HG02571 (cell line): ENCODE measurements at regions not wholly inside any gene's neighbourhood (a gene's known extent, or its start where the extent isn't known, plus 50 kb on each side); places are given as distances from the start of the nearest gene placed in this dataset.
"Not testable (repeated sequence)": the region's sequence is repeated elsewhere in the genome, so short reads cannot be mapped to it uniquely, and the experiment has no call there.

Source experiments
- ATAC-seq: cut with Tn5 transposase; IDR thresholded peaks from one replicate; pipeline ENCODE4 v1.9.1; 2021; ENCODE audit warnings: mild to moderate bottlenecking, moderate library complexity; ENCODE audit not compliant: unreplicated experiment

- ATAC-seq, result no peak
Measured at GRCh38 chr5:136749016-136749415, 383.7 kb upstream of the TRPC7 start.

GRCh38 chr5:136743052-136743451 is 377.7 kb upstream of the TRPC7 start:
- ATAC-seq, result no peak

- no peak for ATAC-seq
Measured at GRCh38 chr5:136740228-136740627, 374.9 kb upstream of the TRPC7 start.

GRCh38 chr5:136739271-136739670 is 373.9 kb upstream of the TRPC7 start:
- not testable (repeated sequence) for ATAC-seq

GRCh38 chr5:136738829-136739228 is 373.5 kb upstream of the TRPC7 start:
- ATAC-seq, result no peak

- no peak for ATAC-seq
Measured at GRCh38 chr5:136736021-136736420, 370.7 kb upstream of the TRPC7 start.

GRCh38 chr5:136735611-136736010 is 370.3 kb upstream of the TRPC7 start:
- not testable (repeated sequence) for ATAC-seq

- ATAC-seq, result no peak
Measured at GRCh38 chr5:136734628-136735027, 369.3 kb upstream of the TRPC7 start.

- ATAC-seq, result no peak
Measured at GRCh38 chr5:136732751-136733150, 367.4 kb upstream of the TRPC7 start.

GRCh38 chr5:136731241-136731900 is 366.0 kb upstream of the TRPC7 start:
- ATAC-seq, result no peak

GRCh38 chr5:136730426-136730825 is 365.1 kb upstream of the TRPC7 start:
- no peak for ATAC-seq

GRCh38 chr5:136729901-136730355 is 364.6 kb upstream of the TRPC7 start:
- no peak for ATAC-seq

GRCh38 chr5:136726506-136726905 is 361.2 kb upstream of the TRPC7 start:
- no peak for ATAC-seq

GRCh38 chr5:136724161-136724560 is 358.8 kb upstream of the TRPC7 start:
- no peak for ATAC-seq

- no peak for ATAC-seq
Measured at GRCh38 chr5:136722581-136722980, 357.2 kb upstream of the TRPC7 start.

GRCh38 chr5:136722086-136722485 is 356.7 kb upstream of the TRPC7 start:
- ATAC-seq, result no peak

- no peak for ATAC-seq
Measured at GRCh38 chr5:136720674-136721073, 355.3 kb upstream of the TRPC7 start.

- no peak for ATAC-seq
Measured at GRCh38 chr5:136717917-136718316, 352.6 kb upstream of the TRPC7 start.

- ATAC-seq, result no peak
Measured at GRCh38 chr5:136714286-136714685, 348.9 kb upstream of the TRPC7 start.

GRCh38 chr5:136712628-136713027 is 347.3 kb upstream of the TRPC7 start:
- ATAC-seq, result no peak

GRCh38 chr5:136710834-136711233 is 345.5 kb upstream of the TRPC7 start:
- no peak for ATAC-seq

GRCh38 chr5:136703706-136704105 is 338.4 kb upstream of the TRPC7 start:
- no peak for ATAC-seq

GRCh38 chr5:136703036-136703435 is 337.7 kb upstream of the TRPC7 start:
- ATAC-seq, result no peak
